Calu3 (cell line): ENCODE measurements at regions not wholly inside any gene's neighbourhood (a gene's known extent, or its start where the extent isn't known, plus 50 kb on each side); places are given as distances from the start of the nearest gene placed in this dataset.

Experiments used
- BruUV-seq: library from RNA; stranded (reverse); fragments of 400-500 nt; replicated peaks from 2 replicates; lab custom pipeline; 2021; lab: Mats Ljungman, UMichigan
- CTCF ChIA-PET: fragments of 300-600 bp; sonication (Branson Sonifier 250); formaldehyde crosslinking; loops from one replicate; lab custom pipeline; 2022; ENCODE audit warnings: antibody characterized with exemption; lab: Charles Lee
- DNase-seq: peaks from one replicate; pipeline ENCODE4 v3.0.0; 2022
- H3K27ac Mint-ChIP-seq: one replicate; pipeline ENCODE4 v1.8.0; 2022; ENCODE audit warnings: mixed read lengths; ENCODE audit not compliant: unreplicated experiment
- H3K27me3 Mint-ChIP-seq: one replicate; pipeline ENCODE4 v1.8.0; 2022; ENCODE audit warnings: mixed read lengths; ENCODE audit not compliant: unreplicated experiment
- H3K36me3 Mint-ChIP-seq: one replicate; pipeline ENCODE4 v1.8.0; 2022; ENCODE audit warnings: mild to moderate bottlenecking, moderate library complexity, mixed read lengths; ENCODE audit not compliant: insufficient read depth, unreplicated experiment
- H3K4me1 Mint-ChIP-seq: one replicate; pipeline ENCODE4 v1.8.0; 2022; ENCODE audit warnings: mild to moderate bottlenecking, low read depth, mixed read lengths; ENCODE audit not compliant: unreplicated experiment
- H3K4me3 Mint-ChIP-seq: one replicate; pipeline ENCODE4 v1.8.0; 2022; ENCODE audit warnings: mild to moderate bottlenecking, low read depth, moderate library complexity, mixed read lengths; ENCODE audit not compliant: unreplicated experiment
- H3K9me3 Mint-ChIP-seq: one replicate; pipeline ENCODE4 v1.8.0; 2022; ENCODE audit warnings: low read depth, mixed read lengths; ENCODE audit not compliant: unreplicated experiment
- CTCF ChIP-seq: fragments of 200-600 bp; IDR thresholded peaks from one replicate; pipeline ENCODE4 v1.8.0; 2022; ENCODE audit warnings: antibody characterized with exemption; ENCODE audit not compliant: unreplicated experiment
- intact Hi-C: fragments of 100-400 bp; cut with micrococcal nuclease; formaldehyde crosslinking; loops from one replicate; pipeline ENCODE4 v1.10.0; 2022; ENCODE audit not compliant: unreplicated experiment

DNA sequence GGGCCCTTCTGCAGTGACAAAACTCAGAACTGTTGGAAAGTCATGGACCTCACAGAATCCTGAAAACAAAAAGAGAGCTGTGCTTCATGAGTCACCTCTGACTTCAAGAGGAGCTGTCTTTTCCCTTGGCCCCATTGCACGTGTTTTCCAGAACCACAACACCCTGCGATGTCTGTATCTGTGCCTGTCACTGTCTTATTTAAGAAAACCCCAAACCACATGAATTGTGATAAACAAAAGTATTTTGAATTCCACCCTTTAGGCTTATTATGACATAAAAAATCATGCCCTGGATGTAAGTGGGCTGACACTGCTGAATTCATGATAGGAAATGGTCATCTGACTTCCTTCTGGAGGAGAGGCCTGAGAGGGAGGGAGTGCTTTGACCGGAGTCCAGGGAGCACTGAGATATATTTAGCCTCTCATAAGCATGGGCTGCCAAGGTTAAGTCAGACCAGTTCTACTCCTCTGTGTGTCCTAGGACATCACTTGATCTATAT, 96.4 kb upstream of the DUSP22 start:
- TF ChIP-seq CTCF: no peak
- CTCF ChIA-PET: no interaction called here
- H3K27ac Mint-ChIP-seq: no peak overlapping the region
- no peaks in the 10 kb centered on the region for H3K9me3 Mint-ChIP-seq
- intact Hi-C loops: no loop called here
- no peaks in the 10 kb centered on the region for H3K4me1 Mint-ChIP-seq
- H3K36me3 Mint-ChIP-seq: no peaks in the 10 kb centered on the region
- DNase-seq: no peak
- H3K4me3 Mint-ChIP-seq: no peak overlapping the region
- BruUV-seq: no TSS peak
- peaks cover 30% of the 10 kb centered on the region for H3K27me3 Mint-ChIP-seq

- TF ChIP-seq CTCF: no peak
- BruUV-seq: no TSS peak
Observed at GRCh38 chr6:196543-196942, 95.7 kb upstream of the DUSP22 start.

GRCh38 chr6:203661-204060, 88.6 kb upstream of the DUSP22 start:
- Mint-ChIP-seq H3K27ac (no peak overlapping the region), H3K36me3 (no peaks in the 10 kb centered on the region), H3K27me3 (peaks cover 28% of the 10 kb centered on the region), H3K4me1 (no peaks in the 10 kb centered on the region), H3K9me3 (no peaks in the 10 kb centered on the region), H3K4me3 (no peak overlapping the region)
- intact Hi-C loops: no loop called here
- CTCF ChIA-PET: no interaction called here
- no peak for DNase-seq
- TF ChIP-seq CTCF: no peak
- BruUV-seq: no TSS peak

More at GRCh38 chr6:196543-196942, 95.7 kb upstream of the DUSP22 start:
- no peaks in the 10 kb centered on the region for H3K4me1 Mint-ChIP-seq
- peaks cover 29% of the 10 kb centered on the region for H3K27me3 Mint-ChIP-seq
- H3K27ac Mint-ChIP-seq: no peak overlapping the region
- no peak for DNase-seq
- CTCF ChIA-PET: no interaction called here
- intact Hi-C loops: no loop called here
- no peak overlapping the region for H3K4me3 Mint-ChIP-seq
- no peaks in the 10 kb centered on the region for H3K9me3 Mint-ChIP-seq
- H3K36me3 Mint-ChIP-seq: no peaks in the 10 kb centered on the region

DNA sequence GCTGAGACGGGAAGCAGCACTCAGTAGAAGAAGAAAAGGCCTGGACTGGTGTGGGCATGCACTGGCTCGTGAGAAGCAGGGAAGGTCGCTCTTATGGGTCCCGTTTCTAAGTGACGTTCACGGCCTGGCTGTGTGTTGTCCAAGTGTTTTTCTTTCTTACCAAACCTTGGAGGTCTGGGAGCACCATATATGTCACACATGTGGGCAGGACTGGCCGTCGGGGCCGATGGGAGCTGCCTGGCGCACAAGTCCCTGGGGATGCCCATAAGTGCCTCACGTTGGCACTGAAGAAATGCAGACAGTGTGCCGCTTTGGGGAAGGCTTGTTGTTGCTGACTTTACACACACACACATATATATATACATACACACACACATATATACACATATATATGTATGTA, 86.0 kb upstream of the DUSP22 start:
- no peak for TF ChIP-seq CTCF
- intact Hi-C loops: no loop called here
- Mint-ChIP-seq H3K36me3 (no peaks in the 10 kb centered on the region), H3K4me1 (no peaks in the 10 kb centered on the region), H3K9me3 (no peaks in the 10 kb centered on the region), H3K4me3 (no peak overlapping the region), H3K27ac (no peak overlapping the region), H3K27me3 (peaks cover 53% of the 10 kb centered on the region)
- DNase-seq: no peak
- CTCF ChIA-PET: no interaction called here
- no TSS peak for BruUV-seq
